Epithelial cell of proximal tubule (primary cell): ENCODE measurements at regions not wholly inside any gene's neighbourhood (a gene's known extent, or its start where the extent isn't known, plus 50 kb on each side); places are given as distances from the start of the nearest gene placed in this dataset.
"Not testable (repeated sequence)": the region's sequence is repeated elsewhere in the genome, so short reads cannot be mapped to it uniquely, and the experiment has no call there.

Source experiments
- DNase-seq: peaks from one replicate; pipeline ENCODE4 v3.0.0-alpha.2; 2011; ENCODE audit warnings: low read depth
- H3K4me3 ChIP-seq: 2 replicates; pipeline ENCODE4 v1.5.1; 2011; ENCODE audit warnings: low read depth, mild to moderate bottlenecking, low read length
- CTCF ChIP-seq: conservative IDR thresholded peaks from 2 replicates; pipeline ENCODE4 v1.5.1; 2012; ENCODE audit warnings: low read depth, mild to moderate bottlenecking, low read length

- TF ChIP-seq CTCF, result no peak
- DNase-seq, result peak; percentile 7
- no peak overlapping the region for H3K4me3 ChIP-seq
These were observed 252.4 kb upstream of the KAZN start for GRCh38 chr1:14345946-14346550.

GRCh38 chr1:14347186-14347585 lies 251.3 kb upstream of the KAZN start:
- no peak overlapping the region for H3K4me3 ChIP-seq
- TF ChIP-seq CTCF, result no peak
- DNase-seq, result no peak

- H3K4me3 ChIP-seq, result no peak overlapping the region
- DNase-seq, result no peak
- no peak for TF ChIP-seq CTCF
These were observed 250.7 kb upstream of the KAZN start for GRCh38 chr1:14347776-14348175.

- DNase-seq, result no peak
- H3K4me3 ChIP-seq, result no peak overlapping the region
- TF ChIP-seq CTCF, result no peak
These were observed 248.3 kb upstream of the KAZN start for GRCh38 chr1:14350197-14350596.

- no peak for TF ChIP-seq CTCF
- no peak for DNase-seq
- H3K4me3 ChIP-seq, result no peak overlapping the region
These were observed 245.6 kb upstream of the KAZN start for GRCh38 chr1:14352897-14353296.

GRCh38 chr1:14361005-14361404 lies 237.5 kb upstream of the KAZN start:
- not testable (repeated sequence) for H3K4me3 ChIP-seq
- peak; percentile 13 for DNase-seq

- no peak overlapping the region for H3K4me3 ChIP-seq
- no peak for DNase-seq
- no peak for TF ChIP-seq CTCF
These were observed 236.2 kb upstream of the KAZN start for GRCh38 chr1:14362331-14362730.
